ENCODE measurements at regions not wholly inside any gene's neighbourhood (a gene's known extent, or its start where the extent isn't known, plus 50 kb on each side); places are given as distances from the start of the nearest gene placed in this dataset.

- no peak for TF ChIP-seq GATA2 (IDR thresholded peaks at IDR 0.05; ENCODE audit: low read depth, low read length)
- TF ChIP-seq GATA3 (IDR thresholded peaks at IDR 0.05; ENCODE audit: low read depth, low read length): no peak
These were observed 136.4 kb upstream of the CELF2 start for GRCh38 chr10:10881117-10881813.

Data from SH-SY5Y (cell line).